ENCODE measurements at regions not wholly inside any gene's neighbourhood (a gene's known extent, or its start where the extent isn't known, plus 50 kb on each side); places are given as distances from the start of the nearest gene placed in this dataset.
"Not testable (repeated sequence)": the region's sequence is repeated elsewhere in the genome, so short reads cannot be mapped to it uniquely, and the experiment has no call there.

DNA sequence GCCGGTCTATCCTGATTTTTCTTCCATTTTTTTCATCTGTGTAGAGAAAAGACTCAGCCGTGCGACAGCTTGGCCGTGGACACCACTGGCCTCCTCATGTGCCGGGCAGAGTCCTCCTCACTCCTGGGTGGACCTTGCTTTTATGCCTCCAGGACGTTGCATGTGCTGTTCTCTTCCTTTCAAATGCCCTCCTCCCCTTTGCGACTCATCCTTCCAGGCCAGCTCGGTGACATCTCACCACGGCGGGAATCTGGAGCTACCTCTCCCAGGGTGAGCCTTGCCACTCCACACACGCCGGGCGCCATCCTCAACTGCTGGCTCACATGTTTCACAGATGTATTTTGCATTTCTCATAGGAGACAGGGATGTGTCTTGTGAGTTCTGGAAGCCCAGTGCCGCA lies 198.5 kb upstream of the HDAC4 start:
- no peak for DNase-seq (ENCODE audit: extremely low read depth, low read depth)

- DNase-seq (ENCODE audit: extremely low read depth, low read depth) = no peak
Measured at GRCh38 chr2:239598732-239599090, 197.9 kb upstream of the HDAC4 start.

DNA sequence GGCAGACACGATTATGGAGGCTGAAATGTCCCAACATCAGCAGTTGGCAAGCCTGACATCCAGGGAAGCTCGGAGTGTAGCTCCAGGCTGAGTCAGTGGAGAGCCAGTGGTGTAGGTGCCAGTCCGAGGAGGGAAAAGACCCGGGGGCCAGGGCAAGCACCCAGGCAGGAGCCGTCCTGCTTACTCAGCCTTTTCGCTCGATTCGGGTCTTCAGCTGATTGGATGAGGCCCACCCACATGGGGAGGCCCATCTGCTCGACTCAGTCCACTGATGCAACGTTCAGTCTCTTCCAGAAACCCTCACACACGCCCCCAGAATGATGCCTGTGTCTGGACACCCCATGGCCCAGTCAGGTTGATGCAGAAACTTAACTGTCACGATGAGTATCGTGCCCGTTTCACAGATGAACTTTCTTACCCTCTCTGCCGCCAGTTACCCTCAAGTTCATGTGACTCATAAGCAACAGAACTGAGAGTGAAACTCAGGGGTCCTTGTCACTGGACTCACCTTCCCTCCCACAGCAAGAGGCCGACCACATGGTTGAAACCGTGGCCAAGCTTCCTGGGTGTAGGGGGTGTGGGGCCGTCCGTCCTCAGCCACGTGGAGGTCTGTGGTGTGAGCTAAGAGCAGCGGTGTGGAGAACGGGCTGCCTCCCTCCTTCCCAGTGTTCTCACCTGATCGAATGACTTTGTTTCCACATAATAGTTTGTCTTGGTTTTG lies 197.4 kb upstream of the HDAC4 start:
- no peak for DNase-seq (ENCODE audit: extremely low read depth, low read depth)

- no peak for DNase-seq (ENCODE audit: extremely low read depth, low read depth)
Measured at GRCh38 chr2:239597216-239597615, 196.4 kb upstream of the HDAC4 start.

DNA sequence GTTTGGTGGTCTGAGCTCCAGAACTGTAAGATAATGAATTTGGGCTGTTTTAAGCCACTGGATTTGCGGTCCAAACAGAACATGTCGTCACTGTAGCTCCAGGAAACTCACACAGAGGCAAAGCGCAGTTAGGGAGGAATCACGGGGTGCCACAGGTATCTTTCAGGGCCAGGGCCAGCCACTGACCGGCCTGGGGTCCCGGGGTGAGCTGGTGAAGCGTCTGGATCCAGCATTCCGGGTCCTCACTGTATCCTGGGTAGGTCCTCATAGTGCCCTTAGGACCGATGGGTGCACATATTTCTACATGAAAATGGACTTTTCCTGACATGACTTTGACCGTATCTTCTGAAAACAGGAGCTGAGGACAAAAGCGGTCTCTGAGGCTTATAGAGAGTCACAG lies 196.0 kb upstream of the HDAC4 start:
- no peak for DNase-seq (ENCODE audit: extremely low read depth, low read depth)

GRCh38 chr2:239596253-239596652 lies 195.4 kb upstream of the HDAC4 start:
- DNase-seq (ENCODE audit: extremely low read depth, low read depth) = no peak

- no peak for DNase-seq (ENCODE audit: extremely low read depth, low read depth)
Measured at GRCh38 chr2:239595726-239596125, 194.9 kb upstream of the HDAC4 start.

DNA sequence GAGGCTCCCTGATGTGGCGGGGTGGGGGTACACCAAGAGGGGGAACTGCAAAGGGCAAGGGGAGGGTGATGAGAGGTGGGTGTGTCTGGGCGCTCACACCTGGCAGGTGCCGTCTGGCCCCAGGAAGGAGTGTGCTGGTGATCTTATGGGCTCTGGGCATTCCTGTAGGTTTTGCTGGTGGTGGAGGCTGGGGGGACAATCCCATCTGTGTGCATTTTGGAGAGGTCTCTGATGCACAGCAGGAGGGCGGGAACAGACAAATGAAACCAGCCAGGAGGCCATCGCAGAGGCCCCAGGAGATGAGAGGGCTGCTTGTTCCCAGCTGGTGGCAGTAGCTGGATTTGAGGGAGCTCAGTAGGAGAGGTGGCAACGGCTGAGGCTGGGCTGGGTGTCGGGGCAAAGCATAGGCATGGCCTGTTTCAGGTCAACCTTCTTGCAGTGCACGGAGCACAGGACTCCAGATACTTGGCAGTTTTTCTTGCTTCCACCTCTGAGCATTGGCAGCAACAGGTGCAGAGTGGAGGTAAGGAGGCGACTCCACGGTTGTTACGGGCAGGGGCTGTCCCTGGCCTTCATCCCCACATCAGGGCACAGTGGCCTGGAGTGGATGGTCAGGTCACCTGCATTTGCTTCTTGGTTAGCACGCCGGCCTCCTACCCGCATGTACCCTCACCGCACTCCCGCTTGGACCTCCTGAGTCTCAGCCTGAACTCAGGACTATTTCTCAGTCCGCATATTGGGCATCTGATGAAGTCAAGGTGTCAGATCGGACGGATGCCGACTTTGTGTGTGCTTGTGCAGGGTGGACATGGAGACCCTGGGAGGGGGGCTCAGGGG lies 194.2 kb upstream of the HDAC4 start:
- DNase-seq (ENCODE audit: extremely low read depth, low read depth) = no peak

DNA sequence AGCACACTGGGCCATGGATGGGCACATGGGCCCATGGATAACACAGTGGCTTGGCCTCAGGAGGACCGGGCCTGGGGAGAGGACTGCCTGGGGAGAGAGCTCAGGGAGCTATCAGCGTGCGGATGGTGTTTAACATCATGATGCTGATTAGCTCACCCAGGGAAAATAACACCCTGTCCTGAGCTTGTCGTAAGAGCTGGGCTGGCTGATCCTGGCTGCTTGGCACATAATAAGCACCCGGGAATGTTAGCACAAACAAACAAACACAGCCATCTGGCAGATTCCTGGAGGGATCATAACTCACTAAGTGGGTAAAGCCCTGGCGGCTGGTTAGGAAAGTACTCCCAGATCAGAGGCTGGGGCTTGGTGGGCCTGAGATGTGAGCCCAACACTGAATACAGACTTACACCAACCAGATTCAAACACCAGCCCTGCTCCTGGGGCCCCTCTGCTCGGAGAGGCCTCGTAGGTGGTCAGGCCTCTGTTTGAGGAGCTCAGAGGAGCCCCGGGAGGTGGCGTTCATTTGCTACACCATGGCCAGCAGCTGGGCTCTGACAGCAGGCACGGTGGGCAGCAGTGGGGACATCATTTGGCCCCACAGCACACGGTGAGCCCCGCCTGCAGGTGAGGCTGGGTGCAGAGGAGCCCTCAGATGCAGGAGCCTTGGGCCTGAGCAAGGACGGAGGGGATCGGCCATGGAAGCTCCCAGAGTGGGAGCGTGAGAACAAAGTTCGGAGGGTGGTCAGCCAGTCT lies 193.4 kb upstream of the HDAC4 start:
- no peak for DNase-seq (ENCODE audit: extremely low read depth, low read depth)

DNA sequence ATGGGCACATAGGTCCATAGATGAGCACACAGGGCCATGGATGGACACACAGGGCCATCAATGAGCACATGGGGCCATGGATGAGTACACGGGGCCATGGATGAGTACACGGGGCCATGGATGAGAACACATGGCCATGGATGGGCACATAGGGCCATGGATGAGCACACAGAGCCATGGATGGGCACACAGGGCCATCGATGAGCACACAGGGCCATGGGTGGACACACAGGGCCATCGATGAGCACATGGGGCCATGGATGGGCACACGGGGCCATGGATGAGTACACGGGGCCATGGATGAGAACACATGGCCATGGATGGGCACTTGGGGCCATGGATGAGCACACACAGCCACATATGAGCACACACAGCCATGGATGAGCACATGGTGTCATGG lies 192.6 kb upstream of the HDAC4 start:
- DNase-seq (ENCODE audit: extremely low read depth, low read depth) = no peak

DNA sequence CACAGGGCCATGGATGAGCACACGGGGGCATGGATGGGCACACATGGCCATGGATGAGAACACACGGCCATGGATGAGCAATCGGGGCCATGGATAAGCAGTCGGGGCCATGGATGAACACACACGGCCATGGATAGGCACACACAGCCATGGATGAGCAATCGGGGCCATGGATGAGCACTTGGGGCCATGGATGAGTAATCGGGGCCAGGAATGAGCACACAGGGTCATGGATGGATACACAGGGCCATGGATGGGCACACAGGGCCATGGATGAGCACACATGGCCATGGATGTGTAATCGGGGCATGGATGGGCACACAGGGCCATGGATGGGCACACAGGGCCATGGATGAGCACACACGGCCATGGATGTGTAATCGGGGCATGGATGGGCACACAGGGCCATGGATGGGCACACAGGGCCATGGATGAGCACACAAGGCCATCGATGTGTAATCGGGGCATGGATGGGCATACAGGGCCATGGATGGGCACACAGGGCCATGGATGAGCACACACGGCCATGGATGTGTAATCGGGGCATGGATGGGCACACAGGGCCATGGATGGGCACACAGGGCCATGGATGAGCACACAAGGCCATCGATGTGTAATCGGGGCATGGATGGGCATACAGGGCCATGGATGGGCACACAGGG lies 191.9 kb upstream of the HDAC4 start:
- DNase-seq (ENCODE audit: extremely low read depth, low read depth) = not testable (repeated sequence)

DNA sequence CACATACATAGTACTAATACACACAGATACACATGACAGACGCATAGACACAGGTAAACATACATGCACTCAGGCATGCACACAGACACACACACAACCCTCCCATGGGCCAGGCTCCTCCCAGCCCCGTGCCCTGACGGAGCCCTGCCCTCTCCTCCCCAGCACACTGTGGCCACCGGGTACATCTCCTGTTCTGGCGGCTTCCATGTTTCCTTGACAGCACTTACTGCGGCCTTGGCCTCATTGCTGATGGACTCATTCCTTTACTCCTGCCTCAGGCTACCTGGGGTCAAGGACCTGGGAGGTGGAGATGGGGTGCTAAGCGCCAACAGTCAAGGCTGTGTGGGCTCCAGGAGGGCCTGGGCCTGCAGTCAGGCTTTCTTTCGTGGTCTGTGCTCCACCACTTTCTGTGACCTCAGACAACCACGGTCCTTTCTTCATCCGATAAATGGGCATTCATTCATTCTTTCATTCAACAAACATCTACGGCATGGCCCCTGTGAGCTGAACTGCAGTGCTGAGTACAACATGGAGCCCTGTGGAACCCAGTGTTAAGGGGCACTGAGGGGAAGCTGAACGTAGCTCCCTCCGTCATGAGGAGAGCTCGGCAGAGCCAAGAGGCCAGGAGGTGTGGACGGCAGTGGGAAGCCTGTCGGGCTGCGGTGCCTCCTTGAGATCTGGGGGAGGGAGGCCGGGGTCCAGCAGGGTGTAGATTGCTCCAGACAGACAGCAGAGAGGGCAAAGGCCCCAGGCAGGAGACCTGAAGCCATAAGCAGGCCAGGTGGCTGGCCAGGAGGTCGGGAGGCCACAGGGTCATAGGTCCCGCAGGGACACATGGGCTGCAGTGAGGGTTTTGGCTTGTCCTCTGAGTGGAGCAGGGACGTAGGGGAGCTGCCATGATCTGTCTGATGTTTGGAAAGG lies 190.4 kb upstream of the HDAC4 start:
- no peak for DNase-seq (ENCODE audit: extremely low read depth, low read depth)

DNA sequence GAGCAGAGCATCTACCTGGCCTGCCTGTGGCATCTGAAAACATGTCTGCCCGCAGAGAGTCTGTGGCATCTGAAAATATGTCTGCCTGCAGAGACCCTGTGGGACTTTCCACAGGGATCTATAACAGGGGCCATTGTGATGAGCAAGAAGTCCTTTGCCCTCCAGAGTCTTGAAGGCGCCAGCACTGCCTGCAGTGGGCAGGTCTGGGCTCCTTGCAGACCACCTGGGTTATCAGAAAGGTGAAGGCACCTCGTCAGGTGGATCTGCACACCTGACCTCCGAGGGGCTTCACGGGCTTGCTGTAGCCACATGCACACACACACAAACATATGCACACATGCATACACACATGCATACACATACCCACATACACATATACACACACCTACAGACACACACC lies 189.5 kb upstream of the HDAC4 start:
- no peak for DNase-seq (ENCODE audit: extremely low read depth, low read depth)

DNA sequence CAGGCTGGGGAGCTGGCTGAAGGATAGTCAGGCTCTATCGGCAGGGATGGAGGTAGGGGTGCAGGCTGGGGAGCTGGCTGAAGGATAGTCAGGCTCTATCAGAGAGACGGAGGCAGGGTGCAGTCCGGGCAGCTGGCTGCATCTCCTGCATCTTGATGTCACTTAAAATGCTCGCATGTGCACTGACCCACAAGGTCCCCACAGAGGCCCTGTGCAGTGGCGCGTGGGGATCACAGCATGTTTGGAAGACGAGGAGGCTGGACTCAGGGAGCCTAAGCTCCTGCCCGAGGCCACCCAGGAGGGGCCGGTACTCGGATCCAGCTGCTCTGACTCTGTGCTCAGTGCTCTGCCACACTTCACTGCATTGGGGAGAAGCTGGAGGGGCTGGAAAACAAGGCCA lies 189.0 kb upstream of the HDAC4 start:
- DNase-seq (ENCODE audit: extremely low read depth, low read depth) = no peak

GRCh38 chr2:239589270-239589825 lies 188.5 kb upstream of the HDAC4 start:
- DNase-seq (ENCODE audit: extremely low read depth, low read depth) = no peak

DNA sequence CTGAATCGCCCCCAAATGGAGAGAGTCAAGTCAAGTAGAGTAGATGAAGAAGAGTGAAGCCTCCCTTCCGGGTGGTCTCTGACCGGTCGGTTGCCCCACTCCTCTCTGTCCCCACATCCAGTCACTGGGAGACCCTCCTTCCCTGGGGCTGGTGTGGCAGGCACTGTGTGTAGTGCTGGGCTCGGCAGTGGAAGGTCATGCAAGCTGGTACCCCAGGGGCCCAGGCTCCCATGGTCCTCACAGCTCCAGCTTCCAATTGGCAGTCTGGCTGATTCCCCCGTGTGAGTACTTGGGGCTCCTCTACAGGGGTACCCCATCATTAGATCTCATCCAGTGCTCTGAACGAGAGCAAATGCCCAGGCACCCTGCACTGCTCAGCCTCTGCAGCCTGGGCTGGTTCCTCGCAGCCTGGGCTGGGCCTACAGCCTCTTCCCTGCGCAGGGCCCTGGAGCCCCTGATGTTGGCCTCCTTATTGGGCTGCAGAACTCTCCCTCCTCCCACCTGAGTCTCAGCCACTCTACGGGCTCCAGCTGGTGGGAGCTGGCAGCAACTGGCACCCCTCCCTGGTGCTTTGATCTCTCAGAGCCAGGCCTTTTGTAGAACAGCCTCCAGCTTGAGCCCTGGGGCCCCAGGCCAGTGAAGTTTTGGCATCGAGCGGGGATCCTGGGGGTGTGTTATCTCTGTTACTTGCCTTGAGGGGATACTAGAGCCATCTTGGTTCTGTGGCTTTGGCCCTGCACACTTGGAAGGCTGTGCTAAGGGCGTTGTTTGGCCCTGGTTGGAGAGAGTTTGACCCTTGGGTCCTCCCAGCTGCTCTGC lies 187.8 kb upstream of the HDAC4 start:
- no peak for DNase-seq (ENCODE audit: extremely low read depth, low read depth)

DNA sequence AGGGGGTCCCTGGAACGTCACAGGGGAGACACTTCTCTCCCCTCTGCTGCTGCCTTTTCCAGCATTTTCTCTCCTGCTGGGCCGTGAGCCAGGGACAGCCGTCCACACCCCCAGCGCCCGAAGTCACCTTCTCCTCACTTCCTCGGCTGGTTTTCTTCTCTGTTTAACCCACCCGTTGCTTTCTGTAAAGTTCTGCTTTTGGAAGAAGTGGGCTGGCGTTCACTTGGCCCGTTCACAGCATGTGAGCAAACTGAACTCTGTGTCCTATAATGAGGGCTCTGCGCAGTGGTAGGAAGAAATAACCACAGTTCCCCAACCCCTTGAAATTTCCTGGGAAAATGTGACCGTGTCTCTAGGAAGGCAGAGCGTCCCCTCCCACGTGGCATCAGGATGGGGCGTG lies 187.0 kb upstream of the HDAC4 start:
- DNase-seq (ENCODE audit: extremely low read depth, low read depth) = no peak

DNA sequence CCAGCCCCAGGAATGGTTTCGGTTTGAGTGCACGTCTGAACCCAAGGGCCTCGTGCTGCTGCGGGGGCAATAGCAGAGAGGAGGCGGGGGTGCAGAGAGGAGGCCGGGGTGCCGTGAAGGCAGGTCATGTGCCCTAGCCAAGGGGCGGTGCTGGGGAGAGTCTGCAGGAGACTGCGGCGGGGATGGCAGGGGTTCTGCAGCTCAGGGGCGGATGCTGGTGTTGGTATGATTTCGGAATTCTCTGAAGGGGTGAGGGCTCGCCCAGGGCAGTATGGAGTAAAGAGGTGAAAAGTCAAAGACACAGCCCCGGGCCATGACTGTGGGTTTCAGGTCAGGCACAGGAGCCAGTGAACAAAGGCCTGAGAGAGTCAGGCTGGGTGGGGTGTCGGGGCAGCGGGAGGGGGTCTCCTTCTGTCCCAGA lies 186.5 kb upstream of the HDAC4 start:
- DNase-seq (ENCODE audit: extremely low read depth, low read depth) = no peak
